IMR-90 (cell line): ENCODE measurements at regions not wholly inside any gene's neighbourhood (a gene's known extent, or its start where the extent isn't known, plus 50 kb on each side); places are given as distances from the start of the nearest gene placed in this dataset.

Experiments used
- ATAC-seq: fragments of 200-7000 bp; cut with Tn5 transposase; 2 replicates; pipeline ENCODE4 v1.9.1; 2020; ENCODE audit warnings: low read depth, mild to moderate bottlenecking, moderate library complexity
- BruUV-seq: library from RNA; stranded (reverse); fragments of 400-500 nt; replicated peaks from 2 replicates; lab custom pipeline; 2021; lab: Mats Ljungman, UMichigan
- CTCF ChIA-PET: fragments of 300-600 bp; formaldehyde crosslinking; extraction: SDS; loops from one replicate; lab custom pipeline; 2021; ENCODE audit warnings: antibody characterized with exemption; lab: Yijun Ruan, JAX
- POLR2A ChIA-PET: fragments of 300-600 bp; sonication (Branson Sonifier 250); formaldehyde crosslinking; loops from one replicate; lab custom pipeline; 2022; ENCODE audit warnings: antibody characterized with exemption; ENCODE audit not compliant: unreplicated experiment; lab: Charles Lee
- DNase-seq: peaks from one replicate; pipeline ENCODE4 v3.0.0; 2013
- H2AFZ ChIP-seq: replicated peaks from 2 replicates; pipeline ENCODE3; 2013; ENCODE audit warnings: low read length, mild to moderate bottlenecking; ENCODE audit not compliant: poor library complexity
- H2AK5ac ChIP-seq: 2 replicates; pipeline ENCODE4 v1.6.1; 2013; ENCODE audit warnings: low read depth, low read length, inconsistent platforms
- H2AK9ac ChIP-seq: replicated peaks from 2 replicates; pipeline ENCODE3; 2013; ENCODE audit warnings: mild to moderate bottlenecking, low read depth, low read length, moderate library complexity; ENCODE audit not compliant: poor library complexity
- H2BK120ac ChIP-seq: 2 replicates; pipeline ENCODE4 v1.6.1; 2013; ENCODE audit warnings: low read depth, low read length, inconsistent platforms
- H2BK15ac ChIP-seq: 3 replicates; pipeline ENCODE4 v1.6.1; 2013; ENCODE audit warnings: low read depth, low read length, inconsistent platforms
- H2BK20ac ChIP-seq: 2 replicates; pipeline ENCODE4 v1.6.1; 2013; ENCODE audit warnings: low read depth, mild to moderate bottlenecking, inconsistent platforms, low read length, moderate library complexity
- H2BK5ac ChIP-seq: 2 replicates; pipeline ENCODE4 v1.6.1; 2013; ENCODE audit warnings: mild to moderate bottlenecking, low read depth, low read length, inconsistent platforms; ENCODE audit not compliant: poor library complexity, severe bottlenecking
- H3K14ac ChIP-seq: replicated peaks from 2 replicates; pipeline ENCODE4 v1.6.1; 2013; ENCODE audit warnings: low read depth, low read length, inconsistent platforms
- H3K18ac ChIP-seq: 2 replicates; pipeline ENCODE4 v1.6.1; 2013; ENCODE audit warnings: low read depth, low read length, control low read depth
- H3K23ac ChIP-seq: 2 replicates; pipeline ENCODE4 v1.6.1; 2013; ENCODE audit warnings: low read depth, low read length, inconsistent platforms
- H3K27ac ChIP-seq: 2 replicates; pipeline ENCODE4 v1.5.1; 2013; ENCODE audit warnings: mild to moderate bottlenecking, control low read depth, low read length; ENCODE audit not compliant: insufficient read depth
- H3K27me3 ChIP-seq: 2 replicates; pipeline ENCODE4 v1.6.1; 2013; ENCODE audit warnings: low read length; ENCODE audit not compliant: control insufficient read depth, insufficient read depth
- H3K36me3 ChIP-seq: 2 replicates; pipeline ENCODE4 v1.6.1; 2013; ENCODE audit warnings: low read length, mixed read lengths; ENCODE audit not compliant: control insufficient read depth, insufficient read depth
- H3K4ac ChIP-seq: 2 replicates; pipeline ENCODE4 v1.6.1; 2013; ENCODE audit warnings: low read depth, low read length, inconsistent platforms
- H3K4me1 ChIP-seq: 2 replicates; pipeline ENCODE4 v1.6.1; 2013; ENCODE audit warnings: low read length, mixed read lengths; ENCODE audit not compliant: control insufficient read depth, insufficient read depth
- H3K4me2 ChIP-seq: 2 replicates; pipeline ENCODE4 v1.6.1; 2013; ENCODE audit warnings: low read depth, mild to moderate bottlenecking, control low read depth, low read length, moderate library complexity
- H3K4me3 ChIP-seq: 2 replicates; pipeline ENCODE4 v1.5.1; 2013; ENCODE audit warnings: low read depth, mild to moderate bottlenecking, control low read depth, low read length, moderate library complexity; ENCODE audit not compliant: insufficient read depth
- H3K56ac ChIP-seq: 2 replicates; pipeline ENCODE4 v1.6.1; 2013; ENCODE audit warnings: low read length, inconsistent platforms; ENCODE audit not compliant: insufficient read depth; ENCODE audit errors: extremely low read depth
- H3K79me1 ChIP-seq, 2 experiments: 2 replicates each; pipeline ENCODE4 v1.6.1; 2013; ENCODE audit warnings: low read length in 2 of 2, inconsistent platforms in 1 of 2, low read depth in 1 of 2
- H3K9ac ChIP-seq: 2 replicates; pipeline ENCODE4 v1.6.1; 2013; ENCODE audit warnings: low read depth, low read length, control low read depth
- H3K9me1 ChIP-seq: 2 replicates; pipeline ENCODE4 v1.6.1; 2013; ENCODE audit warnings: low read length, inconsistent platforms; ENCODE audit not compliant: insufficient read depth
- H3K9me3 ChIP-seq: 2 replicates; pipeline ENCODE4 v1.6.1; 2013; ENCODE audit warnings: low read length; ENCODE audit not compliant: control insufficient read depth, insufficient read depth
- H4K20me1 ChIP-seq: 2 replicates; pipeline ENCODE4 v1.6.1; 2013; ENCODE audit warnings: low read length, inconsistent platforms; ENCODE audit not compliant: insufficient read depth
- H4K5ac ChIP-seq: 2 replicates; pipeline ENCODE4 v1.6.1; 2013; ENCODE audit warnings: mild to moderate bottlenecking, low read depth, low read length, control low read depth
- H4K8ac ChIP-seq, 2 experiments: 2 replicates each; pipeline ENCODE4 v1.6.1; 2013; ENCODE audit warnings: low read depth in 2 of 2, low read length in 2 of 2, control low read depth in 1 of 2, inconsistent platforms in 1 of 2
- H4K91ac ChIP-seq: 2 replicates; pipeline ENCODE4 v1.6.1; 2013; ENCODE audit warnings: low read depth, low read length, inconsistent platforms; ENCODE audit not compliant: insufficient read depth
- CEBPB ChIP-seq: IDR thresholded peaks from 2 replicates; pipeline ENCODE4 v1.6.1; 2012; ENCODE audit warnings: low read depth, low read length, improper control_type of control experiment
- CHD1 ChIP-seq: IDR thresholded peaks from 2 replicates; pipeline ENCODE4 v1.6.1; 2012; ENCODE audit warnings: low read depth, low read length, improper control_type of control experiment
- CTCF ChIP-seq: conservative IDR thresholded peaks from 2 replicates; pipeline ENCODE4 v1.5.1; 2012; ENCODE audit warnings: mild to moderate bottlenecking, low read depth, low read length, improper control_type of control experiment
- FOS ChIP-seq: fragments of 150-350 bp; IDR thresholded peaks from 2 replicates; pipeline ENCODE4 v1.6.1; 2016; ENCODE audit warnings: low read depth, low read length
- MAFK ChIP-seq: IDR thresholded peaks from 2 replicates; pipeline ENCODE4 v1.6.1; 2012; ENCODE audit warnings: low read depth, low read length, improper control_type of control experiment
- MAZ ChIP-seq: IDR thresholded peaks from 2 replicates; pipeline ENCODE4 v1.6.1; 2012; ENCODE audit warnings: low read depth, mild to moderate bottlenecking, low read length, improper control_type of control experiment, moderate library complexity, borderline replicate concordance
- MXI1 ChIP-seq: IDR thresholded peaks from 2 replicates; pipeline ENCODE4 v1.6.1; 2012; ENCODE audit warnings: low read depth, mild to moderate bottlenecking, low read length, moderate library complexity, borderline replicate concordance
- NFE2L2 ChIP-seq: fragments of 150-350 bp; IDR thresholded peaks from 2 replicates; pipeline ENCODE4 v1.6.1; 2016; ENCODE audit warnings: low read depth, mild to moderate bottlenecking, low read length
- POLR2A ChIP-seq: IDR thresholded peaks from 2 replicates; pipeline ENCODE4 v1.6.1; 2012; ENCODE audit warnings: mild to moderate bottlenecking, low read depth, low read length
- RAD21 ChIP-seq: IDR thresholded peaks from 2 replicates; pipeline ENCODE4 v1.6.1; 2012; ENCODE audit warnings: low read length, improper control_type of control experiment
- RCOR1 ChIP-seq: IDR thresholded peaks from 2 replicates; pipeline ENCODE4 v1.6.1; 2012; ENCODE audit warnings: mild to moderate bottlenecking, low read length, improper control_type of control experiment; ENCODE audit not compliant: insufficient replicate concordance
- RFX5 ChIP-seq: IDR thresholded peaks from 2 replicates; pipeline ENCODE4 v1.8.0; 2012; ENCODE audit warnings: low read depth, mild to moderate bottlenecking, low read length, moderate library complexity
- SMC3 ChIP-seq: fragments of 150-350 bp; IDR thresholded peaks from 2 replicates; pipeline ENCODE4 v1.6.1; 2016; ENCODE audit warnings: low read depth, mild to moderate bottlenecking, antibody characterized with exemption, low read length, moderate library complexity
- USF2 ChIP-seq: fragments of 150-350 bp; IDR thresholded peaks from 2 replicates; pipeline ENCODE4 v1.6.1; 2017; ENCODE audit warnings: mild to moderate bottlenecking, antibody characterized with exemption, low read length, low read depth
- WGBS, 2 experiments: methylation state at CpG; one replicate each; pipeline versions ENCODE4 v1.1.5 to v1.1.7; 2013; ENCODE audit warnings: missing lambda C conversion rate in 2 of 2; ENCODE audit not compliant: insufficient read length in 1 of 2; ENCODE audit errors: extremely low coverage in 2 of 2; 5-methylcytosine and 5-hydroxymethylcytosine counted together
- dilution Hi-C: fragments of 300-500 bp; cut with HindIII; formaldehyde crosslinking; loops from one replicate; pipeline ENCODE4 v1.14.3; 2018; ENCODE audit warnings: low sequenced_read_pairs; ENCODE audit not compliant: unreplicated experiment
- in situ Hi-C: fragments of 300-500 bp; cut with MboI; formaldehyde crosslinking; loops from 3 replicates; pipeline ENCODE4 v1.14.3; 2019; ENCODE audit warnings: low sequenced_read_pairs, inconsistent platforms, mixed read lengths
- intact Hi-C: fragments of 100-400 bp; cut with micrococcal nuclease; formaldehyde crosslinking; loops from 2 replicates; pipeline ENCODE4 v1.10.0; 2022

GRCh38 chr13:86438034-86438433 is 638.8 kb upstream of the SLITRK6 start:
- CTCF ChIA-PET: interaction anchor here (0.7 kb wide), 1 partner anchor 19 kb away, joined by 3 read pairs; no protein-coding TSS in a partner anchor
- dilution Hi-C loops: no loop called here
- ATAC-seq: no peak

More at GRCh38 chr13:86438034-86438433, 638.8 kb upstream of the SLITRK6 start:
- no TSS peak for BruUV-seq
- in situ Hi-C loops: no loop called here
- Histone ChIP-seq H3K9ac (no peak overlapping the region), H2AK9ac (no peak overlapping the region), H4K8ac (no peak overlapping the region), H4K5ac (no peak overlapping the region), H2BK5ac (no peak overlapping the region), H3K56ac (no peak overlapping the region), H2AK5ac (no peak overlapping the region), H4K91ac (no peak overlapping the region), H3K9me1 (no peaks in the 10 kb centered on the region), H3K14ac (no peak overlapping the region), H3K27ac (no peak overlapping the region), H2BK20ac (no peak overlapping the region), H3K23ac (no peak overlapping the region), H3K4ac (no peak overlapping the region), H2BK120ac (no peak overlapping the region), H3K27me3 (no peaks in the 10 kb centered on the region), H3K4me1 (no peaks in the 10 kb centered on the region), H3K36me3 (no peaks in the 10 kb centered on the region), H3K18ac (no peak overlapping the region), H2BK15ac (no peak overlapping the region), H3K4me3 (no peak overlapping the region), H2AFZ (no peak overlapping the region), H3K79me1 (no peaks in the 10 kb centered on the region), H3K9me3 (0 out of 2 replicates have a peak, but pooled peaks cover 2% of the 10 kb centered on the region), H4K20me1 (no peaks in the 10 kb centered on the region), H3K4me2 (no peak overlapping the region)
- no CpG with 5 or more reads among the region's 1 CpG for WGBS, 2 experiments
- POLR2A ChIA-PET: no interaction called here
- intact Hi-C loops: no loop called here
- TF ChIP-seq NFE2L2 (no peak), CHD1 (no peak), MXI1 (no peak), FOS (no peak), RFX5 (no peak), POLR2A (no peak), USF2 (no peak), MAFK (no peak), RCOR1 (no peak), CEBPB (no peak), CTCF (no peak), RAD21 (no peak), MAZ (no peak), SMC3 (no peak)
- no peak for DNase-seq
